ENCODE measurements at regions not wholly inside any gene's neighbourhood (a gene's known extent, or its start where the extent isn't known, plus 50 kb on each side); places are given as distances from the start of the nearest gene placed in this dataset.
"Not testable (repeated sequence)": the region's sequence is repeated elsewhere in the genome, so short reads cannot be mapped to it uniquely, and the experiment has no call there.

DNA sequence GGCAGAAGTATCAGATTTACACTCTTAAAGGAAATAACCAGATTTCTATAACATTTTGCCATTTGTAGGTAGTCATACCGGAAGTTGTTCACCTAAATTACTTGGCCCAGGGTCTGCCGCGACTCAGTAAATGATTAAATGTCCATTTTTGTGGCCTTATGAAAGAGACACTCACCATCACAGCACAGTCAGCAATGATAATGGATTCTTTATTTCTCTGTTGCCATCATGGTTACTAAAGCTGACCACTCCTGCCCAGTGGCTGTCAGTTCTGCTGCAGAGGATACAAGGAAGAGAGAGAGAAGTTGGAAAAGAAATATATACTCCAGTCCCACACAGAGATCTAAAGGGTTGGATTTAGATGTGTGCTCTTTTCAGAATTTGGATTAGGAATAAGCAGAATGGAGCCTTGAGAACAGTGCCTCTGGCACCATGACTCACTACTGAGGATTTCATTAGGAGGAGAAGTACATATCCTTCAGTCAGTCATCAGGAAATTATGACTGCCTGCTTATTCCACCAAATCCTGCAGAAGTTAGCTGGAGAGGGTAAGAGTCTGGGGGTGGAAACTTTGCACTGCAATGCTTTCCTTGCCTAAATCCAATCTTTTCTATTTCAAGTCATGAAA, 72.8 kb upstream of the EFNA5 start:
- no peak overlapping the region for H3K4me3 Mint-ChIP-seq
- H3K27me3 Mint-ChIP-seq (ENCODE audit: low read depth, poor library complexity): peaks cover 3% of the 10 kb centered on the region
- peaks cover 20% of the 10 kb centered on the region for H3K4me1 Mint-ChIP-seq
- peaks cover 10% of the 10 kb centered on the region for H3K9me3 Mint-ChIP-seq
- H3K36me3 Mint-ChIP-seq (ENCODE audit: low read depth): no peaks in the 10 kb centered on the region
- H3K27ac Mint-ChIP-seq: no peak overlapping the region
- no peak for DNase-seq
- TF ChIP-seq CTCF (IDR thresholded peaks at IDR 0.05): no peak

GRCh38 chr5:107739661-107740060, 68.9 kb upstream of the EFNA5 start:
- H3K27me3 Mint-ChIP-seq (ENCODE audit: low read depth, poor library complexity): peaks cover 3% of the 10 kb centered on the region
- no peak overlapping the region for H3K4me3 Mint-ChIP-seq
- H3K9me3 Mint-ChIP-seq: peaks cover 10% of the 10 kb centered on the region
- no peaks in the 10 kb centered on the region for H3K36me3 Mint-ChIP-seq (ENCODE audit: low read depth)
- no peak for DNase-seq
- TF ChIP-seq CTCF (IDR thresholded peaks at IDR 0.05): no peak
- H3K4me1 Mint-ChIP-seq: no peaks in the 10 kb centered on the region
- H3K27ac Mint-ChIP-seq: no peak overlapping the region

DNA sequence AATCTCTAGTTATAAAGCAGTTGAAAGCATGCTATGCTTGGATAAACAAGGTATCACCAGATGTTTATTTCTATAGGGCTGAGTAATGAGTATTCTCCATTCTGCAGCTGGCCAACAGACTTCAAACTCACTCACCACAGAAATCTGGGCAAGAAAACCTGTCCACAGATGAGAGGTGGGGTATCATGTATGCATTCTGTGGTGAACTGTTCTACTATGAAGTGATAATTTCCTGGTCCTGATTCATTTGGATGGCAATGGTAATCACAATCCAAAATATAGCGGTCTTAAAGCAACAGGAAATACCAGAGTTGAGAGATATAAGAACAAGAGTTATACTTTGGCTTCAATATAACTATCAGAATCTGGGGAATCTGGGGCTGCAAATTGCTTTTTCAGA, 65.9 kb upstream of the EFNA5 start:
- H3K27me3 Mint-ChIP-seq (ENCODE audit: low read depth, poor library complexity): peaks cover 2% of the 10 kb centered on the region
- no peak overlapping the region for H3K27ac Mint-ChIP-seq

DNA sequence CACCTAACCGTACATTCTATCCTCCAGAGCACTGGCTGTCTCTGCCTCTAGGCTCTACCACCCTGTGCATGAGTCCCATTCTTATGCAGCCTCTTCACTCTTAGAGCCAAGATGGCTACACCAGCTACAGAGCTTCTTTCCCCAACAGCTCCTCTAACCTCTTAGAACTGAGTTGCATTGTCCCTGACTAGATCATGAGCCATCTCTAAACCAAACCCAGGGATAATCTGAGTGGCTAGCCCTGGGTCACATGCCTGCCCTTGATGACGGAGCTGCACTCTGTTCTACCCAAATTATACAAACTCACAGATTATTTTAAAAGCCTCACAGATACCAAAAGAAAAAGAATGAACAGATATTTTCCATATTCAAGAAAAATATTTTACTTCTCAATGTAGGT, 65.4 kb upstream of the EFNA5 start:
- H3K36me3 Mint-ChIP-seq (ENCODE audit: low read depth); H3K4me1 Mint-ChIP-seq; H3K9me3 Mint-ChIP-seq; H3K27me3 Mint-ChIP-seq (ENCODE audit: low read depth, poor library complexity); H3K4me3 Mint-ChIP-seq; H3K27ac Mint-ChIP-seq; DNase-seq: not testable (repeated sequence)

More for the DNA sequence above, 65.9 kb upstream of the EFNA5 start:
- no peaks in the 10 kb centered on the region for H3K4me1 Mint-ChIP-seq
- no peak for TF ChIP-seq CTCF (IDR thresholded peaks at IDR 0.05)
- no peak for DNase-seq
- H3K36me3 Mint-ChIP-seq (ENCODE audit: low read depth): no peaks in the 10 kb centered on the region
- peaks cover 10% of the 10 kb centered on the region for H3K9me3 Mint-ChIP-seq
- H3K4me3 Mint-ChIP-seq: no peak overlapping the region

DNA sequence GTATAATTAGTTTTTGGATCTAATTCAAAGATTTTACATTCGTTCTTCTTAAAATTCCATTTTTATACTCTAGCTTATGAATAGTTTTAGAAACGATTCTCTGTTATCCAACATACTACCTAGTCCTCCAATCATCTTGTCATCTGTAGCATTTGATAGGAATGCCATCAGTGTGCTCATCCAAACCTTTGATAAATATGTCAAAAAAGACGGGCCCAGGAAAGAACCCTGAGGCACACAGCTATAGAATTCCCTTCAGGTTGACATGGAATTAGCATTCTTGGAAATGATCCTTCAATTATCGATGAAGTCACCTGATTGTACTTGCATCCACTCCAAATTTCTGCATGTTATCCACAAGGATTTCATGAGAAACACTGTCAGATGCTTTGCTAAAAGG, 64.8 kb upstream of the EFNA5 start:
- no peak for TF ChIP-seq CTCF (IDR thresholded peaks at IDR 0.05)
- no peak for DNase-seq
- Mint-ChIP-seq H3K4me3 (no peak overlapping the region), H3K36me3 (ENCODE audit: low read depth) (no peaks in the 10 kb centered on the region), H3K4me1 (no peaks in the 10 kb centered on the region), H3K9me3 (peaks cover 1% of the 10 kb centered on the region), H3K27ac (no peak overlapping the region), H3K27me3 (ENCODE audit: low read depth, poor library complexity) (peaks cover 2% of the 10 kb centered on the region)

GRCh38 chr5:107726896-107727295, 56.2 kb upstream of the EFNA5 start:
- TF ChIP-seq CTCF (IDR thresholded peaks at IDR 0.05): no peak
- Mint-ChIP-seq H3K27me3 (ENCODE audit: low read depth, poor library complexity) (peaks cover 2% of the 10 kb centered on the region), H3K4me1 (no peaks in the 10 kb centered on the region), H3K27ac (no peak overlapping the region), H3K9me3 (peaks cover 36% of the 10 kb centered on the region), H3K4me3 (no peak overlapping the region), H3K36me3 (ENCODE audit: low read depth) (peaks cover 12% of the 10 kb centered on the region)
- no peak for DNase-seq
